GM18519 (cell line): ENCODE measurements at regions not wholly inside any gene's neighbourhood (a gene's known extent, or its start where the extent isn't known, plus 50 kb on each side); places are given as distances from the start of the nearest gene placed in this dataset.

ENCODE experiments used
- ATAC-seq: cut with Tn5 transposase; IDR thresholded peaks from one replicate; pipeline ENCODE4 v1.9.1; 2021; ENCODE audit warnings: mild to moderate bottlenecking, moderate library complexity; ENCODE audit not compliant: unreplicated experiment, low FRiP score

DNA sequence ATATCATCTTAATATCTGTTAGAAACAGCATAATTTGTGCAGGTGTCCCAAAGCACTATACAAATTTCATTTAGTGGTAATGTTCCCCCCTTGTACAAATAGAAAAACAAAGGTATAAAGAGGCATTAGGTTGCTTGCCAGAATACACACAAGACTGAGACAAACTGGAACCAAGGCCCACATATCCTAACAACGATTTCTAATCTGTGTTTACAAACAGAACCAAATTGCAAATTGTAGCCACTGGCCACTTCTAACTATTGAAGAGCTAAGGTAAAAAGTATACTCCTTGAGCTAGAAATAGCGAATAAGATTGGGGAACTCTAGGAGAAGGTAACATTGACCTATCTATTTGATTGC, 526.1 kb downstream of the KLF12 start:
- no peak for ATAC-seq

- no peak for ATAC-seq
Observed at GRCh38 chr13:73607489-73608156, 526.6 kb downstream of the KLF12 start.

DNA sequence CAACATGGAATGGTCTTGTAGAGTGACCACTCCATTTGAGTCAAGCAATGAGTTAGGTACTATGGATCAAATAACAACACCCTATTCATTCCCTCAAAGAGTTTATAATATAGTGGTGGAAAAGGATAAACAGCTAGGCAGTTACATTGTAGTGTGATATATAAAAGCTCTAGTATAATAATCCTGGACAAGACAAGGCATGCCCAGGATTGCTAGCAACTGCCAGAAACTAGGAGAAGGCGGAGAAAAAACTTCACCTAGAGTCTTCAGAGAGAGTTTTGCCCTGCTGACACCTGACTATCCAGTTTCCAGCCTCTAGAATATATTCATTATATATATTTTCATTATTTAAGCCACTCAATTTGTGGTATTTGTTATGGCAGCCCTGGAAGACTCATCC, 530.6 kb downstream of the KLF12 start:
- no peak for ATAC-seq

DNA sequence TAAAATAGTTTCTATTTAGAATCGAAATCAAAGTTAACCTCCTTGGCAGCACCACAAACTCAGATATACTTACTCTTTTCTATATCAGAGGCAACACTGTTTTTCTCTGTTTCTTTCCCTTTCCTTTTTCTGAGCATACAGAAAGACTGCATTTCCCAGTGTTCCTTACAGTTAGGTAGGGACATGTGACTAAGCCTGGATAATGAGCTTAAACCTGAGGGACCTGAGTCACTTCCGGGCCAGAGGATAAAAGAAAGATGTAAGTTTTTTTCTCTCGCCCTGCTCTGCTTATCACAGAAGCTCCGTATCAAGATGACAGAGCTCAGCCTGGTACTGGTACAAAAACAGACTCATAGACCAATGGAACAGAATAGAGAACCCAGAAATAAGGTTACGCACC, 531.9 kb downstream of the KLF12 start:
- no peak for ATAC-seq

- no peak for ATAC-seq
Observed at GRCh38 chr13:73601708-73602107, 532.5 kb downstream of the KLF12 start.

DNA sequence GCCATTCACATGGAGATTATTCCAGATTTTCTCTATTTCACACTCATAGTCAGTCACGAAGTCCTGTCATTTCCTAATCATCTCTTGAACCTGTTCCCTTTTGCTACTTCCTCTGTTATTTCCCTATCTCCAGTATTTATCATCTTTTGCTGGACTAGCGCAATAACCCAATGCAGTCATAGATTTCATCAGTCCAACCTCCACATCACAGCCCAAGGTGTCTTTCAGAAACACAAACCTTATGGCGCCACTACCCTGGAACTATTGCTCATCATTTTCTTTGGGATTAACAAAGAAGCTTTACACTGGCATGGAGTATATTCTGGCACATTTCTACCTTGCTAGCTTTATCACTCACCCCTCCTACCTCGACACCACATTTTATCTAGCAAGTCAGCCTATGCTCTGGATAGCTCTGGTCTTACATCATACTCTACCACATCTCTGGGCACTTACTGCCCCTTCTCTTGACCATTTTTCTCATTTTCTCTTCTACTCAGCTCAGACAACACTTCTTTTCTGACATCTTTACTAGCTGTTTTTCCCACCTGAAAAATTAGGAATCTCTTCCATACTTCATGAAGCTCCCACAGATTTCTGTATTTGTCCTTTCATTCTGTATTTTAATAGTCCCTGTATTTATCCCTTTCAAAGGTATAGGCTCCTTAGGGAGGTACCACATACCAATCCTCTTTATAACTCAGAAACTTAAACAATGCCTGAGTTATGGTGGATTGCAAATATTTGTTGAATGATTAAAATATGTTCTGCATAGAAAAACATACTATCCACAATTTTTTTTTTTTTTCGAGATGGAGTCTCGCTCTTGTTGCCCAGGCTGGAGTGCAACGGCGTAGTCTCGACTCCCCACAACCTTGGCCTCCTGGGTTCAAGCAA, 534.7 kb downstream of the KLF12 start:
- no peak for ATAC-seq

DNA sequence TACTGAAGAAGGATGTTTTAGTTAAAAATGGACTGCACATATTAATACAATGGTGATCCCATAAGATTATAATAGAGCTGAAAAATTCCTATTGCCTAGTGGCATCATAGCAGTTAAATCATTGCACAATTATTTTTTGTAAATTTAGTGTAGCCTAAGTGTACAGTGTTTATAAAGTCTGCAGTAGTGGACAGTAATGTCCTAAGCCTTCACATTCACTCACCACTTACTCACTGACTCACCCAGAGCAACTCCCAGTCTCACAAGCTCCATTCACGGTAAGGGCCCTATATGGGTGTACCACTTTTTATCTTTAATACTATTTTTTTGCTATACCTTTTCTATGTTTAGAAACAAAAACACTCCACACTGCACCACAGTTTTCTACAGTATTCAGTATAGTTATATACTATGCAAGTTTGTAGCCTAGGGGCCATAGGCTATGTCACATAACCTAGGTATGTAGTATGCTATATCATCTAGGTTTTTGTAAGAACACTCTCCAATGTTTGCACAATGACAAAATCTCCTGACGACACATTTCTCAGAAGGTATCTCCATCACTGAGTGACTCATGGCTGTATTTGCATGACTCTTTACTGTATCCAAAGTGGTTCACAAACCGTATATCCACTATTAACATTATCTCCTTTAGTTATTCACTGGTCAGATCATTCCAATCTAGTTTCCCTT, 536.0 kb downstream of the KLF12 start:
- no peak for ATAC-seq

DNA sequence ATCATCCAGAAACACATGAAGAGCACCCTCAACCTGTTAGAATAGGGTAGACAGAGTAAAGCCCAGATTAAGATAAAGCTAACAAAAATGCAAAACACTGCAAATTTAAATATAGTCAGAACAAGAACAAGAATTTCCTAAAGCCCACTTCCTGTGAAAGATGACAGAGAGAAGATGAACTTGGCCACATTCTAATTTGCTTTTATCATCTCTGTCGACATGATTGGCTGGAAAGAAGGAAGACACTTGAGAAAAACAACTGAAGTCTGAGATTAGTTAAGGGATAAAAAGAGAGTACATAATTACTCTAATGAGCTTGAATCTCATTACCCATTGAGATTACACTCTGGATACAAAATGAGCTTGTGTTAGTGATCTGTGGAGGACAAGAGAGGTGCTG, 537.6 kb downstream of the KLF5 start:
- no peak for ATAC-seq

DNA sequence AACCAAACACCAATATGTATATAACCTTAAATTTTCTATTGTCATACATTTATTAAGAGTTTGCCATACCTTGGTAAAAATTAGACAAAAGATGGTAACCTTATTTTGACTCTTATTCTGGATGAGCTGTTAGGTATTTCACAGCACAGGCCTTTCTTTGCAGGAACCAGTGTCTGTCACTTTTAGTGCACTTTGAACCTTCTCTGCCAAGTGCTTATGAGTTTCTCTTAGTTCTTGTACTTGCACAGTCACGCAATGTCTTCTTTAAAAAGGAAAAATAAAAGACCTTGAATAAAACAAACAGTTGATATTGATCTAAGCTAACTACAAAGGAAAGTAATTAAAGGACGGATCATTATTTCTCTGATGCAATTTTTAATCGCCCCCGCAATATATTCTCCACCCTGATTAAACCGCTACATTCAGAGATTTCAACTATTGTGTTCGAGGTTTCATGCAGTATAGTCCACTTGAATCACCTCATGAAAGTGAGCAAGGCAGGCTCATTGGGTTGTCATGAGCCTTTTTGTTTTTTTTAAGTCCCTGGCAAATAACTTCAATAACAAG, 534.5 kb downstream of the KLF5 start:
- no peak for ATAC-seq

DNA sequence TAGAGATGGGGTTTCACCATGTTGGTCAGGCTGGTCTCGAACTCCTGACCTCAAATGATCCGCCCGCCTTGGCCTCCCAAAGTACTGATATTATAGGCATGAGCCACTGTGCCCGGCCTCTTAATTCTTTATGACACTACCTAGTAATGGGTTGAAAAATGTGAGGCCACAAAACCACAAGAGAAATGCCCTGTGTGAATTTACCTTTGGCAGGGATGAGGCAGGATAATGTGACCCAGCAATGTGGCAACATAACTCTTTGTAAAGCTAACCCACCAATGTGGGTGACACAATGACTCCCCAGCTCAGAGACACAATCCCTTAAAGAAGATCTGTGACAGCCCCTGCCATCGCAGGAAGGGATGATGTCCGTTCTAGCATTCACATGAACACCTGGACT, 533.1 kb downstream of the KLF5 start:
- ATAC-seq = no peak

GRCh38 chr13:73590795-73591194, 532.0 kb downstream of the KLF5 start:
- ATAC-seq = no peak

DNA sequence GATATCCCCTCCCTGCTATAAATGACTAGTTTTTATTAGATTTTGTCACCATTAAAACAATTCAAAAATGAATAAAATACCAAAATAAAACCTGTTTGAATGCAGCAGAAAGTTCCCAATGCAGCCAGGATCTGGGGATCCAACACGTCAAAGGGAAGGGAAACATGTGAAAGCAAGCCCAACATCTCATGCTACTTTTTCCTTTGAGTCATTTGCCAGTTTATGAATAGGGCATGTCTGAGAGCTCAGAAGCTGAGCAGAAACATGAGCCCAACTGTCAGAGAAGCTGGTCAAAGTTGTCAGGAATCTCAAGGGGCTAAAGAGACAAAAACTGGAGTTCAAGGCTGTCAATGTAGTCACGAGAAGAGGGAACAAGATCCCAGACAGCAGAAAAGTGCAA, 526.4 kb downstream of the KLF5 start:
- ATAC-seq = no peak

DNA sequence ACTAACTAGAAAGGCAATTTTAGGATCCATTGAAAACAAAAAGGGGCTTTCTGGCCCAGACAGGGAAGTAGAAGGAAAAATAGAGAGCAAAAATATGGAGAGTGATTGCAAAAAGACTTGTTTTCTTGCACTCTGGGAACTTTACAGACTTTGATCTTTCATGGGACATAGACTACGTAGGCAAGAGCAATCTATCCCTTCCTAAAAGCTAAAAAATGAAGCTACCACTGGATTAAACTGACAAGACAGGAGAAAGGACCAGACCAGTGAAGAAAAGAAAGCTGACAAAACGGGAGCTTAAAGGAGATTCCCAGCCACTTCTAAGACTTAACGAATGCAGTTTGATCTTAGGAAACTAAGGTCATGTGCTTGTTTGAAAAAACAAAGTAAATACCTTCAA, 524.5 kb downstream of the KLF5 start:
- ATAC-seq = no peak

DNA sequence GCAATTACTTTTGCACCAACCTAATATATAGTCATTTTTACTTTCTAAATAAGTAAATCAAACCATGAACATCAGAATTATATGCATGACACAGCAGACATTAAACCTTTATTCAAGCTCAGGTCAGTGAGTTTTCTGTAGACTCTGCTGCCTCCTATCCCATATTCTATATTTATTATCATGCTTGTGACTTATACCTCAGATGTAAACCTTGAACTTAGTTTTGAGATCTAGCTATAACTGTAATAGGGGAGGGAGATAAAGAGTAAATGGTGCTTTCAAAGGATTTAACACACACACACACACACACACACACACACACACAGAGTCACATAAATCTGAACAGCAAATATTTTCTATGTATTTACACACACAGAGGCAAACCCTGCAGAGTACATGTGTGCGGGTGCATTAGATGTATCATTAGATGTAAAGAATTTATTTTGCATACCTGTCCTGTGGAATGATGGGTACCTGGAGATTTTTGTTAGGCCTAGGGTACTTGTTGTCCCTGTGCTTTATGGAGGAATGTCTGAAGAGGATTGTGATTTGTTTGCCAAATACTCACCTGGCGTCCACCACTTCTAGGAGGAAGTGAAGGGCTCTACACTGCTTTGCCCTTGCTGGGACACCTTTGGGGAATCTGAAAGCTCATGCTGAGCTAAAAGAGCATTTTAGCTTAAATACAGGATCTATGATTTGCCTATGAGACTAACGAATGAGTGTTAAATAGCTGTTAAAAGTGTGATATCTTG, 521.9 kb downstream of the KLF5 start:
- no peak for ATAC-seq

- no peak for ATAC-seq
Observed at GRCh38 chr13:73579574-73580274, 520.9 kb downstream of the KLF5 start.

- no peak for ATAC-seq
Observed at GRCh38 chr13:73578251-73578875, 519.6 kb downstream of the KLF5 start.

GRCh38 chr13:73576291-73576690, 517.5 kb downstream of the KLF5 start:
- ATAC-seq = no peak

DNA sequence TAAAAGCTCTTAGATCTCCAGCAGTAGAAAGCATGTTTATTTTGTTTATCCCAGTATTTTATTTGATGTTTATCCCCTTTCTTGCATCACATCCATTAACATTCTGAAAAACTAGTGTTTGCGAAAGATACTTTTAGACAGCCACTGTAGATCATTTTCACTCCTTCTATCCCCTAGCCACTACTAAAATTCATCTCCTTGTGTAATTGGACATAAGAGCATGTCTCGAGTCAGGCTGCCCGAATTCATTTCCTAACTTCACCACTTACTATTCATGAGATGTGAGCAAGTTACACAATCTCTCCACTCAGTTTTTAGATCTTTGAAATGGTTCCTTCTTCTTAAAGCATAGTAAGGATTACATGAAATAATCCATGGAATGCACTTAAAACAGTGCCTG, 514.0 kb downstream of the KLF5 start:
- ATAC-seq = no peak

GRCh38 chr13:73571376-73571775, 512.6 kb downstream of the KLF5 start:
- no peak for ATAC-seq
